Stromal cell of bone marrow (primary cell): ENCODE measurements at regions not wholly inside any gene's neighbourhood (a gene's known extent, or its start where the extent isn't known, plus 50 kb on each side); places are given as distances from the start of the nearest gene placed in this dataset.

ENCODE experiments used
- DNase-seq: peaks from one replicate; pipeline ENCODE4 v3.0.0-alpha.2; 2012; ENCODE audit warnings: low read depth

DNA sequence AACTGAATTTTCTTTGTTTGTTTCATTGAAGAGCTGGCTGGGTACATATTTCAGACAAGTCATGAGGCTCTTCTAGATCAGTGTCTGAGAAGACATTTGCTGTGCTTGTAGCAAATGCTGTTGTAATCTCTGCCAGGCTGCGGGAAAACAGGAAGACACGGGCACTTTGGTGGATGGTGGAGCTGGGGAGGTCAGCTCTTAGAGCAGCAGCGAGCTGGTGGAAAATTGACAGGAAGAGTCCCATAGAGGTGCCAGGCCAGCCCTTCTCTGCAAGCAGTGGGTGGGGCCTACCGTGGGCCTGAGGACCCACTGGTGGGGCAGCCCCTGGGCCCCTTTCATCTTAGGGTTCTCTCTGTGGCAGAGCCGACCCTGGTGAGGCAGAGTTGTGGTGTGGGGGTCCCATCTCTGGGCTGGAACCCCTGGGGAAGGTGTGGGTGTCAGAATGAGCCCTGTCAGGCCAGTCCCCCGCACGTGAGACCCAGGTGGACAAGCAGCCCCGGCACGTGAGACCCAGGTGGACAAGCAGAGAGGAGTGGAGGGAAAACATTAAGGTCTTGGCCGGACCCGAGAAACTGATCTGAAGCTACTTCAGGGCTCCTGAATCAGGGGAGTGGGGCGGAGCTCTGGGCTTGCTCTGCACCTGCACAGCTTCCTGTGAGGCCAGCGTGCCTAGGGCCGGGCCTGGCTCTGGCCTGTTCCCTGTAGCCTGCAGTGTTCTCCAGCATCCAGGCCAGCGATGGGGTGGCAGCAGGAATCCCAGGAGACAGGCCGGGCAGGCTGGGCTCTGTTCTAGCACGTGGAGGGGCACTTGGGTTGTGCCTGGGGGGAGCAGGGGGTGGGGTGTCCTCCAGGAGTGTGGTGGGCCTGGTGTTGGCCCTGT lies 273.5 kb upstream of the HDAC4 start:
- no peak for DNase-seq

DNA sequence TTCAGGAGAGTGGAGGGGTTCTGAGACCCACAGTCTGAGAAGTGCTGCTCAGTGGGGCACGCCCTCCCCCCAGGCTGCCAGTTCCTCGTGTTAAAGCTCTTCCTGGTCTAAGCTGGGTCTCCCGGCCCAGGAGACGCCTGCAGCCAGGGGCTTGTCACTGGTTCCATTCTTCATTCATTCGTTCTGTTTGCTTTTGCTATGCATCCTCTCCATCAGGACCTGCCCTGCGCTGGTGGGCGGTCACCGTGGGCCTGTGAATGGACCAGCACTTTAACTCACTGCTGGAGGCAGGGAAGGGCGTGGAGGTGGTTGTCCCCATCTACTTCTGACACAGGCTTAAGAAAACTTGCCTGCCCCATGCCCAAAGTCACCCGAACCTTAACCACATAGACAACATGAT lies 272.8 kb upstream of the HDAC4 start:
- no peak for DNase-seq

DNA sequence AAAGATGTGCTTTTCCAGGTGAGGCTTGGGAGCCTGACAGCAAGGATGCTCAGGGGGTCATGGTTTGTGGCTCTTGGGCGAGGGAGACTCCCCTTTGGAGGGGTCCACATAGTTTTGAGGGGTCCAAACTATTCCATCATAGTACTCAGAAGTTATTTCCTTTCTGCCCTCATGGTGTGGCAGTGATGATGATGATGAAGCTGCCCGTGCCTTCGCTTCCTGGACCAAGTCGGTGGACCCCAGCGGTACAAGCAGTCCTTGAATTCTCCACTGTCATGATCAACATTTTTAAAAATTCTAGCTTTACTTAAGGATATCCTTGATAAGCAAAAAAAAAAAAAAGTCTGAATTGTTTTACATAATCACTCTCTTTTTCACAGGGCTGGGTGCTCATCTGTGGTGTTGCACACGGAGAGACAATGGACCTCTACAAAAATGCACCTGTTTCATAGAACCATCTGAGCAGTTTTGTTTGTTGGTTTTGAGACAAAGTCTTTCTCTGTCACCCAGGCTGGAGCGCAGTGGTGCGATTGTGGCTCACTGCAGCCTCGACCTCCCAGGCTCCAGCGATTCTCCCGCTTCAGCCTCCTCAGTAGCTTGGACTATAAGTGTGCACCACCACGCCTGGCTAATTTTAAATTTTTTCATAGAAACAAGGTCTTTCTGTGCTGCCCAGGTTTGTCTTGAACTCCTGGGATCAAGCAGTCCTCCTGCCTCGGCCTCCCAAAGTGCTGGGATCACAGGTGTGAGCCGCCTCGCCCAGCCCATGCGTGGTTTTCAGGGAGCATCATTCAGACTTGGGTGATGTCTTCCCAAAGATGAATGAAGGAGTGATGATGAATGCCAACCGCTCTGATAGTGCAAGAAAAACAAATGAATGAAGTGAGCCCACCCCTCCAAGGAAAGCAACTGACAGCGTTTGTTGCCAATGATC lies 271.4 kb upstream of the HDAC4 start:
- DNase-seq: no peak

DNA sequence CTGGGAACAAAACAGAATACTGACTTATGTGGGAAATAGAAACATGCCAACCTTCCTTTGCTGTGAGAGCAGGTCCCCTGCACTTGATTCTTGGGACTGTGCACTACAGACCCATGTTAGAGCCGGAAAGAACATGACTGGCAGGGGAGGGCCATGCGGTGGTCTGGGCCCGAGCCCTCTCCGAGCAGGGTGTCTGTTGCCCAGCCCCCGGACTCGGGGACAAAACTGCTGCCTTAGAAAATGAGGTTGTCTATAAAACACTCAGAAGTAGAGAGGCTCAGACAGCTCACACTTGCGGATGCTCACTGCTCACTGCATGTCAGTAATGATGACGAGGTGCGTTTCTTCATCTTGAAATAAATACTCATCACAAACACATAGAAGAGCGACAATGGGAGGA lies 270.7 kb upstream of the HDAC4 start:
- DNase-seq: no peak

DNA sequence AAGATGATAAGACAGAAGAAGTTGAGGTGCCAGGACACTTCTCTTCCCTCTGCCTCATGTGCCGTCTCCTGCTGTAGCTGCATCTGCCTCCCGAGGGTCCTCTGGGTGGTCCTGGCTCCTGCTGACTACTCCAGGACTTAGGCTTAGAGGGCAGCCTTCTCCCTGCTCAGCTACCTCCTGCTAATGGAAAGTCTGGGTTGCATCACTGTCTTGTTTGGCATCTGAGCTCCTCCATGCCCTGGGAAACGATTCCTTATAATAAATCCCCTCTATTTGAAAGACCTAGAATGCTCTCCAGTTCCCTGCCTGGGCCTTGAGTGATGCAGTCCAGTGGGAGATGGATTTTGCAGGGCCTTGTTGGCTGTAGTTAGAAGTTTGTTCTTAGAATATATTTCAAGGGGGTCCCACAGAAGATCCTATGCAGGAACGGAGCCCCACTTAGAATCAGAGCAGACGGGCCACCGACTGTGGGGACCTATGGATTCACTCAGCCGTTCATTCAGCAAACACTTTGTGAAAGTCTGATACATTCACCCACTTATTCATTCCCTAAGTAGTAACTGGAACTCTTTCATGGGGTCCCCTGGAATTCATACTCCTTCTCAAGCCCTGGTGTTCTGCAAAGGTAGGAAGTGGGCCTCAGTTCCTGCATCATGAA lies 269.8 kb upstream of the HDAC4 start:
- DNase-seq: no peak

DNA sequence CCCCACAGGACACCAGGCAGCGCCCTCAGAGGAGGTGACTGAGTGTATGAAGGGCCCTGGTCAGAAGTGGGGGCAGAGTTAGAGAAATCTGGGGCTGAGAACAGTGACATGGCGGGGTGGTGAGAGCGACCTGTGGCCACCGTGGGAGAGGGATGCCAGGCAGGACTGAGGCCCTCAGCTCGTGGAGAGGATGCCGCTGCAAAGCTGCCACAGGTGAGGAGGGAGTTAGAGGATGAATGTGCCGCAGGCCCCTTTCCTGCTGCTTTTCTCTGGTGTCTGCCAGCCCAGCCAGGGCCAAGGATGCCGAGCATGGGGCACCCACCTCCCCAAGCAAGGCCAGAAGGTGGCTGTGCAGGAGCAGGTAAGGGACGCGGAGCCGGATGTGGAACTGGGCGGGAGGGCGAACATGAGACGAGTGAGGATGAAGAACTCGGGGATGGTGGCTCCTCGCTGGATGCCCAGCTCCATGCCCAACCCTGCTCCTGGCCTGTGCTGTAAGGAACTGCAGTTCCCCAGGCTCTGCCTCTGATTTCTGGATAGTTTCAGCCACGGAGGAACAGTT lies 269.2 kb upstream of the HDAC4 start:
- DNase-seq: no peak

DNA sequence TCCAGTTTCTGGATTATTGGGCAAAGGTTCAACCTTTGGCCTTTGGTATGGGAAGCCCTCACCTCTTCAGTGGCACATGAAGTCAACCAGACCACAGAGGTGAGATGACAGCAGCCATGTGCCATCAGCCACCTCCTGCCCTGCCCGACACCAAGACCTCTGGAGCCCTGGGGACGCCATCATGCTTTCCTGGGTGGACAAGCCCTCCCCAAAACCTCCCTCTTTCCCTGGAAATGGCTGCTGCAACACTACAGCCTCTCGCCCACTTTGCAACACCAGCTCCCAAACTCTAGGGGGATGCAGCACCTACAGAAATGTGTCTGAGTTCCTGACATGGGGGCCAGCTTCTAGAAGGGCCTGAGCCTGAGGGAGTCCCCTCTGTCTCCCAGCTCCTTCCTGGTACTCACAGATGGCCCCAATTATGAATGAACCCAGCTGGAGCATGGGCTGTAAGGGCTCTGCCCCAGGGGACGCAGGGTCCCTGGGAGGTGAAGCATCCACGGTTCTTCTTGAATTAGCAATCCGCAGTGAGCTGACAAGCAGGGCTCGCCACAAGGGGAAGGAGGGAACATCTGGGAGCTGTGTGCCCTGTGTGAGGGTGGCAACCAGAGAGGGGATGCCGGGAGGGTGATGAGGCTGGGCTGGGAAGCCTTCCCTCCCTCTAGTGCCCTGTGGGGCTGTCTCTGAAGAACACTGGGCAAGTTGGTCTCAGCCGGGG lies 268.5 kb upstream of the HDAC4 start:
- no peak for DNase-seq

DNA sequence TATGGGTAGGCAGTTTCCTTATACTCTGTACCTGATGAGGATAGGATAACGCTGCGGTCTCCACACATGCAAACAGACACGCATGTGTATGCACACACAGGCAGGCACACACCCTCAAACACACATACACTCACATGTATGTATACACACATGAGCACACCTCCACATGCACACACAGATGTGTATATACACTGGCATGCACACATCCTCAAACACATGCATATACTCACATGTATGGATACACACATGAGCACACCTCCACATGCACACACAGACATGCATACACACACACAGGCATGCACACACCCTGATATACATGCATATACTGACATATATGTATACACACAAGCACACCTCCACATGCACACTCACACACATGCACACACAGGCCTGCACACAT lies 267.8 kb upstream of the HDAC4 start:
- DNase-seq: no peak

DNA sequence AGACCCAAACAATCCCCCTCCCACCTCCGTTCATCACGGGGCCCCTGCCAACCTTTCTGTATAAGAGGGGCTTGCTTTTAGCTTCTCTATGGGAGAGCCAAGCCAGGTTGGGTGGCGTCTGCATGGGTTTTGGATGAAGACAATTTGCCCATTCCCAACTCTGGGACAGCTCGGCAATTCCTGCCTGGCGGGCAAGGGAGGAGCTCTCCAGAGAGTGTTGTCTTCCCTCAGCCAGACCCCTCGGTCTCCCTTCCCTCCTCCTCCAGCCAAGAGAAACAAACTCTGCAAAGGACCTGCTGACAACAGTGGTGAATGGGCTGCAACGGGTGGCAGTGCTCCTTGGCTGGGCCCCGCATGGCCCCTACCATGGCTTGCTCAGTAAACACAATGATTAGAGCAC lies 267.2 kb upstream of the HDAC4 start:
- DNase-seq: no peak

DNA sequence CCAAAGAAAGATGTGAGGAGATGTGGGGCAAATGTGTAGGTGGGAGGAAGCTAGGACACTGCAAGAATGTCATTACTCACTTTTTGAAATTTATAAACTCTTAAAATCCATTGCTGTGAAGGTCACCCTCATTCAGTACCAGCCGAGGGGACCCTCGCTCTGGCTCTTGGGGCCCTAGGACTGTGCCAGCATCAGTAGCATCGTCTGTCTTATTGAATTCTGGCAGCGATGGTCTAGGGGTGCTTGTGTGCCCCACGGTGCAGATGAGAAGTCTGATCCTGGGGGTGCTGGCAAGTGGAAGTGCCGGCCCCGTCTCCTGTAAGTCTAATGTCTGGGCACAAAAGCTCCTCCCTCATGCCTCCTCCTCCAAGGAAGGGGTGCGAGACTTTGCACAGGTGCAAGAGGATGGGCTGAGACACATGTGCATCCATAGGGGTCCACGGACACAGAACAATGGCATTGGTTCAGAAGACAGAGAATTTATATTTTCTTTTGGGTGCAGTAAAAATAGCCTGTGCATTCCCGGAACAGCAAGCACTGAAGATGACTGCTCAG lies 266.7 kb upstream of the HDAC4 start:
- no peak for DNase-seq

DNA sequence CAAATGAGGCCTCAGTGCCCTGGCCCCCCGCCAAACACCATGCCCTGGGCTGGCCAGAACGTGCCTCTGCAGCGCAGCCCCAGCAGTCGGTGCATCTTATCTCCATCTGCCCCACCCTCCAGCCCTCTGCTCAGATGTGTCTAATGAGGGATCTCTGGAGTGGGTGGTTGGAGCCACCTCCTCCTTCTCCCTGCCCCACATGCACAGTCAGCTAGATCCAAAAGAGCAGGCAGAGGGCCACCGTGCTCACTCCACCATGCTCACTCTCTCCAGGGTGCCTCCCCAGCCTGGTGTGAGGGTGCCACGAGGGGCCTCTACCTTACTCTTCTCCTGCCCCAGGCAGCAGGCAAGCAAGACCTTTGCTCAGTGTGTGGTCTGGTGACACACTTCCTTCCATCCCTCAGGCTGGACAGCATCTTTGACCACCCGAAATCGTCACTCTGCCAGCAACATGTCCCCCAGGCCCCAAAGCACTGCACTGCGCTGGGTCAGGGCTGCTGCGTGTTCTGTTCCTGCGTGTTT lies 266.1 kb upstream of the HDAC4 start:
- no peak for DNase-seq

DNA sequence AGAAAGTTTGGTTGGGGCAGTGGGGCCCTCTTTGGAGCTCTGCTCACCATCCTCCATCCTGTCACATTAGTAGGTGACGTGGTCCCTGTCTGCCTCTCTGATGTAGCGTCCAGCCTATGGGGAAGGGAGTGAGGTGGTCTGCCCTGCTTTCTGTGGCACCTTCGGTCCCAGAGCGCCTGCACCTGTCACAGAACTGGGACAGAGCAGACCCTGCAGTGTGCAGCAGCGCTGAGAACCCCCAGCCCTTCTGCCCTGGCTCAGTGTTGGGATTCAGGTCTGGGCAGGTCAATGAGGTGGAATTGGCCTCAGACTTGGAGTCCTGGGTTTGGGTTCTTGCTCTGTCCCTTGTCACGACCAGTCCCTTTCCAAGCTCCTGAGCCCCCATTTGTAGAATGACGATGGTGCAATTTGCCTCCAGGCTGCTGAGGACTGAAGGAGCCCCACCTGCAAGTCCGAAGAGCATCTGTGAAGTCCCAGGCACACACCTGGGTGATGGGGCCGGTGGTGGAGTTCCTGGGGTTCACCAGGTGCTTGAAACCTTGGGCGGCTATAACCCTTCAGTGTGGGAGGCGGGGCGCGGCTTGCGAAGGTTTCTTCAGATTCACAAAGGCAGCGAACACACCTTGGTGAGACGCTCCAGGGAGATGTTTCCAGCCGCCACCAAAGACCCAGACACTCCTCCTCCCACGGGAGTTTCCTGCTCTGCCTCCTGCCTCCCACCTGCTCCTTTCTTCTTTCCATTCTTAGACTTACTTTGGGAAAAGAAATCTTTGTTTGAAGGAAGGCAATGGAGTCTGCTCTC lies 265.4 kb upstream of the HDAC4 start:
- no peak for DNase-seq

DNA sequence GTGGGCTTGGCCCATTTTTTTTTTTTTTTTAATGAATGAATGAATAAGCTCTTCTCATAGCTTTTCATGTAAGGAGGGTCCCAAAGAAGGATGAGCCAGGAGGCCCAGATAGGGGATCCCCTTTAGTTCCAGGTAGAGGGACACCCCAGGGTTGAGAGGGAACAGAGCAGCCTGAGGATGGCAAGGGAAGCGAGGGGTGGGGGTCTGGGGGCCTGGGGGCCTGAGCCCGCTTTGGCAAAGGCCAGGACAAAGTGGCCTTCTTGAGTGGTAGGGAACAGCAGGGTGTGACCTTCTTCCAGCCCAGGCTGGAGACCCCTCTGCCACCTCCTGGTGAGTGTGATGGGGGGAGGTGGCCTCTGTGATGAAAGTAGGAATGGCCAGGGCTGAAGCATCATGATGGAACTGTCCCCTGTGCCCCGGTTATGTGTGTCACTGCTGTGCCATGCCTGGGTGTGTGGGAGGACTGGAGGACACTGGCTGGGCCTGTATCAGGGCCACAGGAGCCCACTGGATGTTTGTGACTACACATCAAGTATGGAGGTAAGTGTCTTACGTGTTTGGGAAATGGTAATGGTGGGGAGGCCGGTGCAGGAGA lies 263.5 kb upstream of the HDAC4 start:
- no peak for DNase-seq

DNA sequence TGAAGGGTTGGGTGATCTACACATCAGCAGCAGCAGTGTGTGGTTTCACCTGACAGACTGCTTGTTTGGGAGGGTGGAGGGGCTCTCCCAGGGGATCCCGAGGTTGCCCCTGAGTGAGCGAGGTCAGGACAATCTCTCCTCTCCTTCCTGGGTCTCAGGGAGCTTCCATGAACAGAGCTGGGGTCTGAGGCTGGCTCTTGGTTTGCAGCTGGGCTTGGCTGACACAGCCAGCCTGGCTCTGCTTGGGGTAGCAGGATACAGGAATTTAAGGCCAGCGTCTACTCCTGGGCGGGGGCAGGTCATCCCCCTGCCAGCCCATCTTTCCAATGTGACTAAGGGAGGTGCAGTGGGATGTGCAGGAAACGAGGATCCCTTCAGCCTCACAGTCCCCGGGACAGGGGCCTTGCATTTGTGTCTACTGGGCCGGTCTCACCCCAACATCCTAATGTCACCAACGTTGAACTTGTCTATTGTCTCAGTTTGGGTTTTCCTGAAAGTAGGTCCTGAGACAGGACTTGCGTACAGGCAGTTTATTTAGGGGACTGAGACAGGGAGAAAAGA lies 262.6 kb upstream of the HDAC4 start:
- no peak for DNase-seq

DNA sequence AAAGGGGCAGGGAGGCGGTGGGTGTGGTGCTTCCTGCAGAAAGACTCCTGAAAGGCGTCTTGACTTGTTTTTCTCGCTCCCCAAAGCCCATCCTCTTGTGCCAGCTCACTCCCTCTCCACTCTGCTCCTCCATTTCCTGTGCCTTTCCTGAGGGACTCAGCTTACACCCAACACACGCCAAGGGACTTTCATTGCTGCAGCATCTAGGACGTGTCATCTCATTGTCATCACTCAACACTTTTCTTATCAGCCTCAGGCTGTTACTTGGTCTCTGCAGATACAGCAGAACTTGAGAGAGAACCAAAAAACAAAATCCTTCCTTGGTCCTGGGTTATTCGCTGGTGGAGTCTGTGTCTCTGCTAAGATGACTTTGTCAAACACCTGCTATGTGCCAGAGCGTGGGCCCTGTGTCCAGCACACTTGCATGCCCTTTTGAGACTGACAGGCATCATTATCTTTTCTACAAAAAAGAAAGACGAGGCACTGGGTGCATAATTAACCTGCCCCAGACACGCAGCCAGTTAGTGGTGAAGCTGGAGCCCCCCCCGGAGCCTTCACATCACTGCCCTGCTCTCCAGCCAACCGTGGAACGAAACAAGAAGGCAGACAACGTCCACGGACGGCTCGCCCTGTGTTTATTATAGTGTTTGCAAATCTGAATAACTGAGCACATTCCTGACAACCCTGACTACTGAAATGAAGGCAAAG lies 261.7 kb upstream of the HDAC4 start:
- no peak for DNase-seq

DNA sequence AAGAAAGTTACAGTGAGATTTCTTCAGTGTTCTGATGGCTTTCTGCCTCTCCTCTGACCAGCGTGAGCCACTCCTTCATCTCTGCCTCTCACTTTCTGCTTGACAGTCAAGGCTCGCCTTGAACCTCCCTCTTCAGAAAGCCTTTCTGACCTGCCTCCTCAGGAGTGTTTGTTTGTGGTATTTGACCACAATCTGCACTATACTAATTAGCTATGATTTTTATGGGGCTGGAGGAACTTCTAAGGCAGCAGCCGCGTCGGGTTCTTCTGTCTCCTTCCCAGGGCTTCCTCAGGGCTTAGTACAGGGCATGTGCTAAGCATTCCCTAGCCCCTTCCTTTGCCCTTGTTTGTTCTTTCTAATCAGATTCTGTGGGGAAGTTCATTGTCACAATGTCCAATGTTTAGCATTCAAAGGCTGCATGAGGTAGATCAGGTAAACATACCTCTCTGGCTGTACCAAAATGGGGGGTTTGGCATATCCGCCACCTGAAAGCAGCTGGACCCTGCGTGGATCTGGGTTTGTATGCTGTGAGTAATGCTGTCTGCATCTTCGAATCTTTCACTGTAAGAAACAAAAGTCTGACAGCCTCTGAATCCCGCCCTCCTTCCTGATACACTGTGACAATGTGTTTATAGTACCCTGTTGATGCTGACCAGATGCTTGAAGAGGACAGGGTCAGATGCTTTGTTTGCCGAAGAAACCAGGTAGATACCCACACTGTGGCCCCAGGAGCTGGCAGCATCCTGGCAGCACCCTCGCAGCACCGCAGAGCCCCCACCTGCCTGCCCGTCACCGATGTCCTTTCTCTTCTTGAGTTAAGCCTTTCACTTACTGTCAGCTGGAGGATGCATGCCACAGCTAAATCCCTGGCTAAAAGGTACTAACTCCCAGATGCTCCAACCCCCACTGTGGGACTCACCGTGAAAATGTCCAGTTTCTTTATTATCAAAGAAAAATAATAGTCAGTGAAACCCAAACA lies 260.8 kb upstream of the HDAC4 start:
- DNase-seq: no peak

DNA sequence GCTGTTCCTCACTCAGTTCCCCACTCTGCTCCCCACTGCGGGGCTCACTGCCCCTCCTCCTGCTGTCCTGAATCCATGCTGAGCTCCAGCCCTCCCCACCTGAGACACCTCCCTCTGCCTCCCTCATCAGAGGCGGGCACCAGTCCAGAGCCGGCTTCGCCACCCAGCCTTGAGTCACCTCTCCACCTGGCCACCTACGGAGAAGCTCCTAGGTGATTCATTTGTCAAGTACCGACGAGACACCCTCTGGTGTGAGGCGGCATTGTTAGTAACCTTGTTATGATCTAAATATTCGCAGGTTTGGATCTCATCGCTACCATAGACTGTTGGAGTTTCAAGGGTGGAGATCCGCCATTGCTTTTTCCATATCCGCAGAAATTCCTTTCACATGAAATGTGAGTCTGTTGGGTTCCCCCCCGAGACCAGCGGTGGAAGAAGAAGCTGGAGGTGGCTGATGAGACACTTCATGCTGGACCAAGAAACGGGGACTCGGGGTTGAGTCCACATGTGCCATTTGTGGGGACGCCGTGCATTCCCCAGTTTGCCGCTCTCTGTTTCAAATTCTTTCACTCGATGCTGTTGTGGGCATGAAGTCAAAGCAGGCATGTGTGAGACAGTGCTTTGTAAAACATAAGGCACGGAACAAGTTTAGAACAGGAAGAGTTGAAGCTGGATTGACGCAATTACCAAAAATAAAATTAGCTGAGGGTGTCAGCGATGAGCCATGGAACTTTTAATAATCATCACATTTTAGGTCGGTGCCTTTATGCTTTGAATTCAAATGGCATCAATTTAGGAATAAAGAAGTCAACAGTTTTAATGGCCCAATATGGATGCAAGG lies 259.8 kb upstream of the HDAC4 start:
- no peak for DNase-seq
